Progenitor cell of endocrine pancreas (in vitro differentiated cells): ENCODE measurements at regions not wholly inside any gene's neighbourhood (a gene's known extent, or its start where the extent isn't known, plus 50 kb on each side); places are given as distances from the start of the nearest gene placed in this dataset.

Experiments used
- DNase-seq: peaks from one replicate; pipeline ENCODE4 v3.0.0; 2021; ENCODE audit warnings: low spot score; ENCODE audit not compliant: unreplicated experiment
- H3K27ac Mint-ChIP-seq: 2 replicates; pipeline ENCODE4 v1.8.0; 2021; ENCODE audit warnings: mild to moderate bottlenecking, moderate library complexity, mixed read lengths
- H3K27me3 Mint-ChIP-seq: 2 replicates; pipeline ENCODE4 v1.8.0; 2021; ENCODE audit warnings: mixed read lengths
- H3K36me3 Mint-ChIP-seq: 2 replicates; pipeline ENCODE4 v1.8.0; 2022; ENCODE audit warnings: mixed read lengths; ENCODE audit not compliant: insufficient read depth
- H3K4me1 Mint-ChIP-seq: 2 replicates; pipeline ENCODE4 v1.8.0; 2021; ENCODE audit warnings: low read depth, mixed read lengths
- H3K4me3 Mint-ChIP-seq: 2 replicates; pipeline ENCODE4 v1.8.0; 2021; ENCODE audit warnings: low read depth, mild to moderate bottlenecking, moderate library complexity, mixed read lengths
- H3K9me3 Mint-ChIP-seq: 2 replicates; pipeline ENCODE4 v1.8.0; 2021; ENCODE audit warnings: low read depth, mixed read lengths
- CTCF ChIP-seq: fragments of 200-600 bp; sonication (generic); IDR thresholded peaks from one replicate; pipeline ENCODE4 v1.5.0; 2021; ENCODE audit warnings: antibody characterized with exemption, mild to moderate bottlenecking; ENCODE audit not compliant: unreplicated experiment

- no peak overlapping the region for H3K4me3 Mint-ChIP-seq
- H3K36me3 Mint-ChIP-seq, result peaks cover 2% of the 10 kb centered on the region
- peaks cover 5% of the 10 kb centered on the region for H3K4me1 Mint-ChIP-seq
- TF ChIP-seq CTCF, result no peak
- no peaks in the 10 kb centered on the region for H3K27me3 Mint-ChIP-seq
- no peak for DNase-seq
- H3K27ac Mint-ChIP-seq, result no peak overlapping the region
- peaks cover 15% of the 10 kb centered on the region for H3K9me3 Mint-ChIP-seq
These were observed 137.9 kb downstream of the PJA1 start for GRCh38 chrX:69027181-69028005.

DNA sequence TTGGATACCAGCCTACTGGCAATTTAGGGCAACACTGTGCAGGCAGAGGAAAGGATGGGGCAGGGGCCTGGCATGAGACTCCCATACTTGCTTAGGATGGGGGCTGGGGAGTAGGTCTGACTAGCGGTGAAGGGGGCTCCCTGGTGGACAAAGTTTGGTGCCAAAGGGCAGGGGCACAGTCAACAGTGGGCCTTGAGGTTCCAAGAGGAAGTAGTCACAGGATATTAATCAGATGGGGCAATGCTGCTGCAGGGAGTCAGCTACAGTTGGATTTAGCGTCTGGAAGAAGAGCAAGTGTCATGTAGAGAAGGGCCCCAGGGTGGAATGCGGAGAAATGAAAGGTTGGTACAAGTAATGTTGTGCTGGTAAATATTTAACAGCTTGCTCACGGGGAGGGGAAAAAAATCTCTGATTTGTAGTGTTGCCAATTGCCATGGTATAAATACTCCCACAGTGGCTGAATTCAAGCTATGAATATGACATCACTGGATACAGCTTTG lies 139.4 kb downstream of the PJA1 start:
- Mint-ChIP-seq H3K27ac (no peak overlapping the region), H3K27me3 (no peaks in the 10 kb centered on the region), H3K36me3 (peaks cover 2% of the 10 kb centered on the region), H3K4me1 (peaks cover 5% of the 10 kb centered on the region), H3K9me3 (peaks cover 15% of the 10 kb centered on the region), H3K4me3 (no peak overlapping the region)
- TF ChIP-seq CTCF, result no peak
- no peak for DNase-seq

DNA sequence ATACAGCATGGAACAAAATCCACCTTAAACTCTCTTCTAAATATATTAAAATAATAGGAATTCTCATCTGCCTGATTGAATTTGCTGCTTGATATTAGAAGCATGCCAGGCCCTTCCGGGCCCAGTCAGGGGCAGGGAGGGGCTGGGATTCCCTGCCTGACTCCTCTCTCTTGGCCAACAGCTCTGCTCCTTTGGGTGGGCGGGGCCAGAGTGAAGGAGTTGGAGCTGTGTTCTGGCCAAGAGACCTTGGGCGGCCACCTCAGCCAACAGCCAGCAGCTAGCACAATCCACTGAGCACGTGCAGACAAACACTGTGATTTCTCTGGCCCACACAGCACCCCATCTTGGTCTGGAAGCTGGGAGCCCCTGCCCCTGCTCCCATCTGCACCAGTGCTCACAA lies 140.3 kb downstream of the PJA1 start:
- DNase-seq, result no peak
- Mint-ChIP-seq H3K4me3 (no peak overlapping the region), H3K27ac (no peak overlapping the region)

DNA sequence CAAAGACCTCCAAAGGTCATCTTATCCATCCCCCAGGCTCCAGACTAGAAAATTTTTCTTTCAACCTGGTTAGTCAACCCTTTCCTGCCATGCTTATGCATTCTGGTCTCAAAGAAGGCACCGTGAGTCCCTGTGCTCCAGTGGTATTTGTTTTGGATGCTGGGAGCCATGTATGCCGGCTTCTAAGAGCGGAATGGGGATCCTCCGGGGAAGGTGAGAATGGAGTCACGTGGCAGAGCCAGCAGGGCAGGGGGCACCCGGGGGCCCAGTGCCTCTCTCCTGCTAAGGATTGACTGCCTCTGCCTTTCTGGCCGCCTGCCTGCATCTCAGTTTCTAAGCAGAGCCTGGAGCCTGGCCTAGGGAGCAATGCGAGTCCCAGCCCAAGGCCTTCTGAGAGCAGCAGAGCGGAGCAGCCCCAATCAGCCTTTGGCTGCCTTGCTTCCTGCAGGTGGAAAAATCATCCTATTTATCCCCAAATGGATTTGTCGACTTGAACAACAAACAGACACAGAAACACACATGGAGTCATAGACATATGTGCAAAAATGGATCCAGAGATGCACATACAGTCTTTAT lies 141.0 kb downstream of the PJA1 start:
- TF ChIP-seq CTCF, result no peak
- Mint-ChIP-seq H3K27me3 (no peaks in the 10 kb centered on the region), H3K9me3 (peaks cover 18% of the 10 kb centered on the region), H3K27ac (no peak overlapping the region), H3K4me3 (no peak overlapping the region), H3K36me3 (peaks cover 2% of the 10 kb centered on the region), H3K4me1 (peaks cover 5% of the 10 kb centered on the region)
- no peak for DNase-seq

More for the DNA sequence above, 140.3 kb downstream of the PJA1 start:
- peaks cover 15% of the 10 kb centered on the region for H3K9me3 Mint-ChIP-seq
- peaks cover 2% of the 10 kb centered on the region for H3K36me3 Mint-ChIP-seq
- no peak for TF ChIP-seq CTCF
- no peaks in the 10 kb centered on the region for H3K27me3 Mint-ChIP-seq
- H3K4me1 Mint-ChIP-seq, result peaks cover 5% of the 10 kb centered on the region

DNA sequence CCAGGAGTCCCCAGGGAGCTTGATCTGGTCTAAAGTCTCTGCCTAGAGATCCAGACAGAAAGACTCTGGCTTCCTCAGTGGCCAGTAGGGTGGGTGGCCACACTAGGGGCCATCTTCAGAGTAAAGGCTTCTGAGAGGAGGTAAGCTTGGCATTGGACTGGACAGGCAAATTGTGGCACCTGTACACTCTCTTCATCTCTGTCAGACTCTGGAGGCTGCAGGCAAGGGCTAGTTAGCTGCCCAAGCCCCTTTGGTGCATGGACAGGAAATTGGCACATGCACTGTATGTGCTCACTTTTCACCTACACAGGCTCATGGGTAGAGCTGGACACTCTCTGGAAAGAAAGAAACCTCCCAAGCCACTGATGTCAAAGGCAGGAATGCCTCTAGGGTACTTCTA lies 142.8 kb downstream of the PJA1 start:
- no peak for DNase-seq
- TF ChIP-seq CTCF, result no peak
- peaks cover 2% of the 10 kb centered on the region for H3K36me3 Mint-ChIP-seq
- peaks cover 18% of the 10 kb centered on the region for H3K9me3 Mint-ChIP-seq
- H3K27ac Mint-ChIP-seq, result no peak overlapping the region
- H3K4me1 Mint-ChIP-seq, result peaks cover 5% of the 10 kb centered on the region
- no peaks in the 10 kb centered on the region for H3K27me3 Mint-ChIP-seq
- H3K4me3 Mint-ChIP-seq, result no peak overlapping the region
